Peyer's patch (tissue), 4 donors: ENCODE measurements at regions not wholly inside any gene's neighbourhood (a gene's known extent, or its start where the extent isn't known, plus 50 kb on each side); places are given as distances from the start of the nearest gene placed in this dataset.

Experiments used
- CTCF ChIP-seq, 6 experiments: fragments of 450-650 bp in 4 of 6; fragments of 200-600 bp in 2 of 6; sonication (generic) in 1 of 6; IDR thresholded peaks; one replicate each; pipeline ENCODE4 v1.5.1; 2017 to 2019; ENCODE audit warnings: antibody characterized with exemption in 6 of 6, mild to moderate bottlenecking in 3 of 6, moderate library complexity in 1 of 6
- POLR2A ChIP-seq, 2 donors: fragments of 450-650 bp; IDR thresholded peaks; one replicate each; pipeline ENCODE4 v1.5.1; 2017; ENCODE audit warnings: antibody characterized with exemption in 2 of 2, mild to moderate bottlenecking in 2 of 2, moderate library complexity in 2 of 2

GRCh38 chr20:47984437-47984836, 199.2 kb upstream of the SULF2 start:
- TF ChIP-seq CTCF (IDR thresholded peaks at IDR 0.05) (no peak), POLR2A (IDR thresholded peaks at IDR 0.05) (no peak)
